Mucosa of descending colon (tissue), 3 donors: ENCODE measurements at regions not wholly inside any gene's neighbourhood (a gene's known extent, or its start where the extent isn't known, plus 50 kb on each side); places are given as distances from the start of the nearest gene placed in this dataset.

ENCODE experiments used
- ATAC-seq: fragments of 200-7000 bp; cut with Tn5 transposase; one replicate; pipeline ENCODE4 v1.9.1; 2020; ENCODE audit warnings: mild to moderate bottlenecking, moderate library complexity
- DNase-seq, 3 donors: peaks; one replicate each; pipeline ENCODE4 v3.0.0-alpha.2; 2020
- H3K36me3 ChIP-seq: fragments of 200-600 bp; one replicate; pipeline ENCODE4 v1.8.0; 2021; ENCODE audit warnings: low read depth, mild to moderate bottlenecking
- H3K4me1 ChIP-seq: fragments of 200-600 bp; one replicate; pipeline ENCODE4 v1.8.0; 2021; ENCODE audit warnings: low read depth, mild to moderate bottlenecking
- H3K4me3 ChIP-seq: fragments of 200-600 bp; one replicate; pipeline ENCODE4 v1.8.0; 2021; ENCODE audit warnings: mild to moderate bottlenecking
- H3K9me3 ChIP-seq: fragments of 200-600 bp; one replicate; pipeline ENCODE4 v1.8.0; 2021; ENCODE audit warnings: mild to moderate bottlenecking
- CTCF ChIP-seq: fragments of 200-600 bp; IDR thresholded peaks from one replicate; pipeline ENCODE4 v1.8.0; 2022; ENCODE audit warnings: antibody characterized with exemption, mild to moderate bottlenecking
- intact Hi-C, 2 donors: fragments of 100-400 bp; cut with DNase I in 1 of 2; cut with micrococcal nuclease in 1 of 2; formaldehyde crosslinking; loops; one replicate each; pipeline versions ENCODE4 v1.11.0 to v1.11.1; 2022; cut with DNase I, micrococcal nuclease
- donor health status: DM: no; HTN: no; CAD: no; lungs with moderate emphysema.
- donor health status: DM: no; HTN: no; CAD: no.
- donor health status: DM: no; HTN: yes; CAD: no.

GRCh38 chr1:115194506-115194905 is 105.2 kb upstream of the TSPAN2 start:
- no peak for TF ChIP-seq CTCF
- H3K36me3 ChIP-seq: no peaks in the 10 kb centered on the region
- ATAC-seq: no peak
- peaks cover 5% of the 10 kb centered on the region for H3K4me1 ChIP-seq
- intact Hi-C loops: no loop called here
- H3K4me3 ChIP-seq: no peak overlapping the region
- no peaks in the 10 kb centered on the region for H3K9me3 ChIP-seq
- DNase-seq: no peak

DNA sequence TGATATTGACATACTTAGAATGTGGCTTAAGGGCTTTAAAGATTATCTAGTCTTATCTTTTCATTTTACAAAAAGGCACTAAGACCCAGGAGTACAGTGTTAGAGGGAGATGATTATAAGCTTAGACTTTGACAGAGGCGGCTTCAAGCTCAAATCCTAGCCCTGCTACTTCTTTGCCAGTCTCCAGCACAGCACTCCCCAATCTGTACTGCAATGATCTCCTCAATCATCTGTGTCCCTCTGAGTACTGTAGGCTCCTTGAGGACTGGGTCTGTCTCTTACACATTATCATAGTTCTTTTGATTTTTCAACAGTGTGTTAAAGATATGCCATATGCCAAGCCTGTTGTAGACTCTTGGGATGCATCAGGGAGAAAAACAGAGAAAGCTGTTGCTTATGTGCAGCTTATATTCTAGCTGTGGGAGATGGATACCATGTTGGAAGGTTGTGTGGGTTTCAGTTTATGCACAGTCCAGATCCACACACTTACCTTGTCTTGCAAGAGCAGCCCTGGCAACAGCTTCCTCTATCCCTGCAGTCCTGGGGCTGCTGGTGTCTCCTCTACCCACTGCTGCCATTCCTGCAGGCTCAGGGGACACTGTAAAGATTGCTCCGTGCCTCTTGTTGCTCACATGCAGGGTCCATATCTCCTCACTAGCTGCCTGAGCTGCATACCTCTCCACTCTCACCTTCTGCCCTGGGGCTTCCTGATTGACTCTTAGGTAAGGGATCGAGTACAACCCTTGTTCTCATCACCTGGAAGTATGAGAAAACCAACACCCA is 103.9 kb upstream of the TSPAN2 start:
- intact Hi-C loops: no loop called here
- DNase-seq (no peak), ATAC-seq (no peak)

DNA sequence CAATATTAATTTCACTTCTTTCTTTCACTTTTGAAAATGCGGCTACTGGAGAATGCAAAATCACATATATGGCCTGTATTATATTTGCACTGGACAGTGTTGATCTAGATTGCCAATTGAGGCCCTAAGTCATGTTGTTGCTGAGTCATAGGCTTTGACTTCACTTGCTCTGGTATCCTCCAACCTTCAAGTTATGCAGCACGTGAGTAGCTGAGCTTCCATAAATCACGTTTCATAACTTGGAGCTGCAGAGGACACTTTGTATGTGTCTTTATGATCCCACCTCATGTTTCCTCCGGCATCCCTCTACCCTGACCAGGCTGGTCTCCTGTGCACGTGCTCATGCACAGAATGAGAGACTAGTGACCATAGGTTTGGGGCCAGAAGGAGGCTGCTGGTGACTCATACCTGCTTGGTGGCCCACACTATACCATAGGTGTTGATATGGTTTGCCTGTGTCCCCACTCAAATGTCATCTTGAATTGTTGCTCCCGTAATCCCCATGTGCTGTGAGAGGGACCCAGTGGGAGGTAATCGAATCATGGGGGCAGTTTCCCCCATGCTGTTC is 103.0 kb upstream of the TSPAN2 start:
- intact Hi-C loops: no loop called here
- Histone ChIP-seq H3K4me1 (no peaks in the 10 kb centered on the region), H3K4me3 (no peak overlapping the region), H3K9me3 (no peaks in the 10 kb centered on the region), H3K36me3 (no peaks in the 10 kb centered on the region)
- DNase-seq: no peak
- no peak for ATAC-seq
- no peak for TF ChIP-seq CTCF

More for the DNA sequence above, 103.9 kb upstream of the TSPAN2 start:
- no peak overlapping the region for H3K4me3 ChIP-seq
- no peak for TF ChIP-seq CTCF
- H3K4me1 ChIP-seq: no peaks in the 10 kb centered on the region
- H3K36me3 ChIP-seq: no peaks in the 10 kb centered on the region
- no peaks in the 10 kb centered on the region for H3K9me3 ChIP-seq

GRCh38 chr1:115191691-115192090 is 102.4 kb upstream of the TSPAN2 start:
- DNase-seq: no peak
- no peak for TF ChIP-seq CTCF
- no peaks in the 10 kb centered on the region for H3K4me1 ChIP-seq
- H3K9me3 ChIP-seq: no peaks in the 10 kb centered on the region
- H3K36me3 ChIP-seq: no peaks in the 10 kb centered on the region
- ATAC-seq: no peak
- intact Hi-C loops: no loop called here
- H3K4me3 ChIP-seq: no peak overlapping the region

- no peaks in the 10 kb centered on the region for H3K36me3 ChIP-seq
- H3K9me3 ChIP-seq: no peaks in the 10 kb centered on the region
- ATAC-seq (no peak), DNase-seq (no peak)
- H3K4me3 ChIP-seq: no peak overlapping the region
- TF ChIP-seq CTCF: no peak
- intact Hi-C loops: no loop called here
- H3K4me1 ChIP-seq: no peaks in the 10 kb centered on the region
Observed at GRCh38 chr1:115190540-115191170, 101.4 kb upstream of the TSPAN2 start.
